Body of pancreas (tissue), 4 donors: ENCODE measurements at regions not wholly inside any gene's neighbourhood (a gene's known extent, or its start where the extent isn't known, plus 50 kb on each side); places are given as distances from the start of the nearest gene placed in this dataset.

Experiments
- ATAC-seq: fragments of 150-250 bp; one replicate; pipeline ENCODE4 v1.9.1; 2016
- DNase-seq, 4 donors: peaks; one replicate each; pipeline ENCODE4 v3.0.0-alpha.2; 2019
- H3K27ac ChIP-seq, 4 donors: fragments of 200-600 bp; sonication (generic); 1 replicate in 3 of 4; 2 replicates in 1 of 4; pipeline versions ENCODE4 v1.5.1 to v1.6.1; 2016 to 2019; ENCODE audit warnings: mild to moderate bottlenecking in 1 of 4, mixed read lengths in 1 of 4, moderate library complexity in 1 of 4
- H3K27me3 ChIP-seq, 2 donors: fragments of 200-600 bp; sonication (generic); one replicate each; pipeline ENCODE4 v1.6.0; 2016; ENCODE audit warnings: mild to moderate bottlenecking in 1 of 2
- H3K36me3 ChIP-seq, 2 donors: fragments of 200-600 bp; sonication (generic); replicated peaks in 1 of 2; 2 replicates each; pipeline ENCODE4 v1.5.1; 2016; ENCODE audit warnings: low read depth in 2 of 2; ENCODE audit not compliant: insufficient read depth in 1 of 2
- H3K4me1 ChIP-seq: fragments of 200-600 bp; sonication (generic); one replicate; pipeline ENCODE4 v1.6.0; 2016
- H3K4me3 ChIP-seq, 2 donors: fragments of 200-600 bp; sonication (generic); 1 replicate in 1 of 2; 2 replicates in 1 of 2; pipeline ENCODE4 v1.5.1; 2016 to 2019
- H3K9me3 ChIP-seq, 3 donors: fragments of 200-600 bp; sonication (generic); 1 replicate in 2 of 3; 2 replicates in 1 of 3; pipeline ENCODE4 v1.5.1; 2016
- CTCF ChIP-seq, 7 experiments: fragments of 450-650 bp in 4 of 7; fragments of 200-600 bp in 3 of 7; sonication (generic) in 3 of 7; IDR thresholded peaks; one replicate each; pipeline ENCODE4 v1.5.1; 2016 to 2019; ENCODE audit warnings: antibody characterized with exemption in 7 of 7
- POLR2A ChIP-seq, 3 donors: fragments of 450-650 bp; IDR thresholded peaks; one replicate each; pipeline ENCODE4 v1.6.1; 2016; ENCODE audit warnings: antibody characterized with exemption in 3 of 3, mild to moderate bottlenecking in 2 of 3
- WGBS, 2 donors: methylation state at CpG; one replicate each; pipeline ENCODE4 v1.1.5; 2017; 5-methylcytosine and 5-hydroxymethylcytosine counted together
- intact Hi-C: fragments of 100-400 bp; cut with DNase I; formaldehyde crosslinking; loops from one replicate; pipeline ENCODE4 v1.15.1; 2023

GRCh38 chr22:27635435-27635834, 166.1 kb downstream of the MN1 start:
- H3K4me1 ChIP-seq, result peaks cover 8% of the 10 kb centered on the region
- TF ChIP-seq CTCF (IDR thresholded peaks at IDR 0.05), result no peak
- no peak for TF ChIP-seq POLR2A (IDR thresholded peaks at IDR 0.05)
- DNase-seq (no peak), ATAC-seq (no peak)
- no peaks in the 10 kb centered on the region for H3K27me3 ChIP-seq
- H3K4me3 ChIP-seq, result no peak overlapping the region
- intact Hi-C loops, result no loop called here
- H3K9me3 ChIP-seq, result no peaks in the 10 kb centered on the region
- H3K36me3 ChIP-seq, result no peaks in the 10 kb centered on the region
- 79 to 83% methylated on average over 2 of the region's 2 CpGs for WGBS, 2 donors
- no peak overlapping the region for H3K27ac ChIP-seq

GRCh38 chr22:27635852-27636251, 165.7 kb downstream of the MN1 start:
- Histone ChIP-seq H3K4me1 (peaks cover 8% of the 10 kb centered on the region), H3K36me3 (no peaks in the 10 kb centered on the region), H3K27me3 (no peaks in the 10 kb centered on the region), H3K27ac (no peak overlapping the region), H3K4me3 (no peak overlapping the region), H3K9me3 (no peaks in the 10 kb centered on the region)
- intact Hi-C loops, result no loop called here
- TF ChIP-seq CTCF (IDR thresholded peaks at IDR 0.05) (no peak), POLR2A (IDR thresholded peaks at IDR 0.05) (no peak)
- ATAC-seq, result no peak
- 79 to 80% methylated on average over 6 of the region's 6 CpGs for WGBS, 2 donors
- DNase-seq, result no peak

- intact Hi-C loops, result no loop called here
Observed at GRCh38 chr22:27636716-27637508, 164.6 kb downstream of the MN1 start.

GRCh38 chr22:27637604-27638003, 164.0 kb downstream of the MN1 start:
- H3K4me1 ChIP-seq, result peaks cover 7% of the 10 kb centered on the region
- TF ChIP-seq POLR2A (IDR thresholded peaks at IDR 0.05), result no peak
- no peak for TF ChIP-seq CTCF (IDR thresholded peaks at IDR 0.05)
- H3K4me3 ChIP-seq, result no peak overlapping the region
- no peaks in the 10 kb centered on the region for H3K9me3 ChIP-seq
- ATAC-seq, result no peak
- intact Hi-C loops, result no loop called here
- H3K36me3 ChIP-seq, result no peaks in the 10 kb centered on the region
- DNase-seq, result no peak
- WGBS, 2 donors, result 24 to 47% methylated on average over 3 of the region's 3 CpGs
- no peak overlapping the region for H3K27ac ChIP-seq
- H3K27me3 ChIP-seq, result no peaks in the 10 kb centered on the region

More at GRCh38 chr22:27636716-27637508, 164.6 kb downstream of the MN1 start:
- no peak for ATAC-seq
- Histone ChIP-seq H3K36me3 (no peaks in the 10 kb centered on the region), H3K4me1 (peaks cover 8% of the 10 kb centered on the region), H3K4me3 (no peak overlapping the region), H3K27ac (no peak overlapping the region), H3K9me3 (no peaks in the 10 kb centered on the region), H3K27me3 (no peaks in the 10 kb centered on the region)
- no peak for DNase-seq
- WGBS, 2 donors, result 75 to 85% methylated on average over 7 to 10 of the region's 10 CpGs
- TF ChIP-seq POLR2A (IDR thresholded peaks at IDR 0.05) (no peak), CTCF (IDR thresholded peaks at IDR 0.05) (no peak)
